IMR-90 (cell line): ENCODE measurements at regions not wholly inside any gene's neighbourhood (a gene's known extent, or its start where the extent isn't known, plus 50 kb on each side); places are given as distances from the start of the nearest gene placed in this dataset.

ENCODE experiments used
- ATAC-seq: fragments of 200-7000 bp; cut with Tn5 transposase; 2 replicates; pipeline ENCODE4 v1.9.1; 2020; ENCODE audit warnings: low read depth, mild to moderate bottlenecking, moderate library complexity
- BruUV-seq: library from RNA; stranded (reverse); fragments of 400-500 nt; replicated peaks from 2 replicates; lab custom pipeline; 2021; lab: Mats Ljungman, UMichigan
- CTCF ChIA-PET: fragments of 300-600 bp; formaldehyde crosslinking; extraction: SDS; loops from one replicate; lab custom pipeline; 2021; ENCODE audit warnings: antibody characterized with exemption; lab: Yijun Ruan, JAX
- POLR2A ChIA-PET: fragments of 300-600 bp; sonication (Branson Sonifier 250); formaldehyde crosslinking; loops from one replicate; lab custom pipeline; 2022; ENCODE audit warnings: antibody characterized with exemption; ENCODE audit not compliant: unreplicated experiment; lab: Charles Lee
- DNase-seq: peaks from one replicate; pipeline ENCODE4 v3.0.0; 2013
- H2AFZ ChIP-seq: replicated peaks from 2 replicates; pipeline ENCODE3; 2013; ENCODE audit warnings: low read length, mild to moderate bottlenecking; ENCODE audit not compliant: poor library complexity
- H2AK5ac ChIP-seq: 2 replicates; pipeline ENCODE4 v1.6.1; 2013; ENCODE audit warnings: low read depth, low read length, inconsistent platforms
- H2AK9ac ChIP-seq: replicated peaks from 2 replicates; pipeline ENCODE3; 2013; ENCODE audit warnings: mild to moderate bottlenecking, low read depth, low read length, moderate library complexity; ENCODE audit not compliant: poor library complexity
- H2BK120ac ChIP-seq: 2 replicates; pipeline ENCODE4 v1.6.1; 2013; ENCODE audit warnings: low read depth, low read length, inconsistent platforms
- H2BK15ac ChIP-seq: 3 replicates; pipeline ENCODE4 v1.6.1; 2013; ENCODE audit warnings: low read depth, low read length, inconsistent platforms
- H2BK20ac ChIP-seq: 2 replicates; pipeline ENCODE4 v1.6.1; 2013; ENCODE audit warnings: low read depth, mild to moderate bottlenecking, inconsistent platforms, low read length, moderate library complexity
- H2BK5ac ChIP-seq: 2 replicates; pipeline ENCODE4 v1.6.1; 2013; ENCODE audit warnings: mild to moderate bottlenecking, low read depth, low read length, inconsistent platforms; ENCODE audit not compliant: poor library complexity, severe bottlenecking
- H3K14ac ChIP-seq: replicated peaks from 2 replicates; pipeline ENCODE4 v1.6.1; 2013; ENCODE audit warnings: low read depth, low read length, inconsistent platforms
- H3K18ac ChIP-seq: 2 replicates; pipeline ENCODE4 v1.6.1; 2013; ENCODE audit warnings: low read depth, low read length, control low read depth
- H3K23ac ChIP-seq: 2 replicates; pipeline ENCODE4 v1.6.1; 2013; ENCODE audit warnings: low read depth, low read length, inconsistent platforms
- H3K27ac ChIP-seq: 2 replicates; pipeline ENCODE4 v1.5.1; 2013; ENCODE audit warnings: mild to moderate bottlenecking, control low read depth, low read length; ENCODE audit not compliant: insufficient read depth
- H3K27me3 ChIP-seq: 2 replicates; pipeline ENCODE4 v1.6.1; 2013; ENCODE audit warnings: low read length; ENCODE audit not compliant: control insufficient read depth, insufficient read depth
- H3K36me3 ChIP-seq: 2 replicates; pipeline ENCODE4 v1.6.1; 2013; ENCODE audit warnings: low read length, mixed read lengths; ENCODE audit not compliant: control insufficient read depth, insufficient read depth
- H3K4ac ChIP-seq: 2 replicates; pipeline ENCODE4 v1.6.1; 2013; ENCODE audit warnings: low read depth, low read length, inconsistent platforms
- H3K4me1 ChIP-seq: 2 replicates; pipeline ENCODE4 v1.6.1; 2013; ENCODE audit warnings: low read length, mixed read lengths; ENCODE audit not compliant: control insufficient read depth, insufficient read depth
- H3K4me2 ChIP-seq: 2 replicates; pipeline ENCODE4 v1.6.1; 2013; ENCODE audit warnings: low read depth, mild to moderate bottlenecking, control low read depth, low read length, moderate library complexity
- H3K4me3 ChIP-seq: 2 replicates; pipeline ENCODE4 v1.5.1; 2013; ENCODE audit warnings: low read depth, mild to moderate bottlenecking, control low read depth, low read length, moderate library complexity; ENCODE audit not compliant: insufficient read depth
- H3K56ac ChIP-seq: 2 replicates; pipeline ENCODE4 v1.6.1; 2013; ENCODE audit warnings: low read length, inconsistent platforms; ENCODE audit not compliant: insufficient read depth; ENCODE audit errors: extremely low read depth
- H3K79me1 ChIP-seq, 2 experiments: 2 replicates each; pipeline ENCODE4 v1.6.1; 2013; ENCODE audit warnings: low read length in 2 of 2, inconsistent platforms in 1 of 2, low read depth in 1 of 2
- H3K9ac ChIP-seq: 2 replicates; pipeline ENCODE4 v1.6.1; 2013; ENCODE audit warnings: low read depth, low read length, control low read depth
- H3K9me1 ChIP-seq: 2 replicates; pipeline ENCODE4 v1.6.1; 2013; ENCODE audit warnings: low read length, inconsistent platforms; ENCODE audit not compliant: insufficient read depth
- H3K9me3 ChIP-seq: 2 replicates; pipeline ENCODE4 v1.6.1; 2013; ENCODE audit warnings: low read length; ENCODE audit not compliant: control insufficient read depth, insufficient read depth
- H4K20me1 ChIP-seq: 2 replicates; pipeline ENCODE4 v1.6.1; 2013; ENCODE audit warnings: low read length, inconsistent platforms; ENCODE audit not compliant: insufficient read depth
- H4K5ac ChIP-seq: 2 replicates; pipeline ENCODE4 v1.6.1; 2013; ENCODE audit warnings: mild to moderate bottlenecking, low read depth, low read length, control low read depth
- H4K8ac ChIP-seq, 2 experiments: 2 replicates each; pipeline ENCODE4 v1.6.1; 2013; ENCODE audit warnings: low read depth in 2 of 2, low read length in 2 of 2, control low read depth in 1 of 2, inconsistent platforms in 1 of 2
- H4K91ac ChIP-seq: 2 replicates; pipeline ENCODE4 v1.6.1; 2013; ENCODE audit warnings: low read depth, low read length, inconsistent platforms; ENCODE audit not compliant: insufficient read depth
- BHLHE40 ChIP-seq: fragments of 150-350 bp; IDR thresholded peaks from 2 replicates; pipeline ENCODE4 v1.6.1; 2016; ENCODE audit warnings: mild to moderate bottlenecking, low read depth, low read length
- CHD1 ChIP-seq: IDR thresholded peaks from 2 replicates; pipeline ENCODE4 v1.6.1; 2012; ENCODE audit warnings: low read depth, low read length, improper control_type of control experiment
- CTCF ChIP-seq: conservative IDR thresholded peaks from 2 replicates; pipeline ENCODE4 v1.5.1; 2012; ENCODE audit warnings: mild to moderate bottlenecking, low read depth, low read length, improper control_type of control experiment
- ELK1 ChIP-seq: fragments of 150-350 bp; IDR thresholded peaks from 2 replicates; pipeline ENCODE4 v1.6.1; 2016; ENCODE audit warnings: low read depth, mild to moderate bottlenecking, low read length, moderate library complexity, borderline replicate concordance
- MAFK ChIP-seq: IDR thresholded peaks from 2 replicates; pipeline ENCODE4 v1.6.1; 2012; ENCODE audit warnings: low read depth, low read length, improper control_type of control experiment
- MAZ ChIP-seq: IDR thresholded peaks from 2 replicates; pipeline ENCODE4 v1.6.1; 2012; ENCODE audit warnings: low read depth, mild to moderate bottlenecking, low read length, improper control_type of control experiment, moderate library complexity, borderline replicate concordance
- NFE2L2 ChIP-seq: fragments of 150-350 bp; IDR thresholded peaks from 2 replicates; pipeline ENCODE4 v1.6.1; 2016; ENCODE audit warnings: low read depth, mild to moderate bottlenecking, low read length
- RAD21 ChIP-seq: IDR thresholded peaks from 2 replicates; pipeline ENCODE4 v1.6.1; 2012; ENCODE audit warnings: low read length, improper control_type of control experiment
- RCOR1 ChIP-seq: IDR thresholded peaks from 2 replicates; pipeline ENCODE4 v1.6.1; 2012; ENCODE audit warnings: mild to moderate bottlenecking, low read length, improper control_type of control experiment; ENCODE audit not compliant: insufficient replicate concordance
- SMC3 ChIP-seq: fragments of 150-350 bp; IDR thresholded peaks from 2 replicates; pipeline ENCODE4 v1.6.1; 2016; ENCODE audit warnings: low read depth, mild to moderate bottlenecking, antibody characterized with exemption, low read length, moderate library complexity
- WGBS, 2 experiments: methylation state at CpG; one replicate each; pipeline versions ENCODE4 v1.1.5 to v1.1.7; 2013; ENCODE audit warnings: missing lambda C conversion rate in 2 of 2; ENCODE audit not compliant: insufficient read length in 1 of 2; ENCODE audit errors: extremely low coverage in 2 of 2; 5-methylcytosine and 5-hydroxymethylcytosine counted together
- dilution Hi-C: fragments of 300-500 bp; cut with HindIII; formaldehyde crosslinking; loops from one replicate; pipeline ENCODE4 v1.14.3; 2018; ENCODE audit warnings: low sequenced_read_pairs; ENCODE audit not compliant: unreplicated experiment
- in situ Hi-C: fragments of 300-500 bp; cut with MboI; formaldehyde crosslinking; loops from 3 replicates; pipeline ENCODE4 v1.14.3; 2019; ENCODE audit warnings: low sequenced_read_pairs, inconsistent platforms, mixed read lengths
- intact Hi-C: fragments of 100-400 bp; cut with micrococcal nuclease; formaldehyde crosslinking; loops from 2 replicates; pipeline ENCODE4 v1.10.0; 2022

- H4K20me1 ChIP-seq, result no peaks in the 10 kb centered on the region
- H3K56ac ChIP-seq, result no peak overlapping the region
- no peak overlapping the region for H3K4me3 ChIP-seq
- no peak overlapping the region for H3K23ac ChIP-seq
- no peaks in the 10 kb centered on the region for H3K27me3 ChIP-seq
- BruUV-seq, result no TSS peak
- H3K4me2 ChIP-seq, result no peak overlapping the region
- ChIA-PET CTCF (no interaction called here), POLR2A (interaction anchor here (1.3 kb wide), 1 partner anchor 15 kb away, joined by 4 read pairs; no protein-coding TSS in a partner anchor)
- H3K27ac ChIP-seq, result no peak overlapping the region
- H2AFZ ChIP-seq, result no peak overlapping the region
- no peak overlapping the region for H2BK120ac ChIP-seq
- H3K9me3 ChIP-seq, result peaks cover 6% of the 10 kb centered on the region; the same call in 1 of the 2 replicates
- no peak overlapping the region for H2BK20ac ChIP-seq
- H2AK9ac ChIP-seq, result no peak overlapping the region
- no peak overlapping the region for H2BK15ac ChIP-seq
- H3K14ac ChIP-seq, result no peak overlapping the region
- H4K91ac ChIP-seq, result no peak overlapping the region
- no peak overlapping the region for H3K18ac ChIP-seq
- intact Hi-C loops, result loop anchor here (10.0 kb wide), 1 partner anchor 820 kb away; no protein-coding TSS in a partner anchor
- no peak overlapping the region for H2AK5ac ChIP-seq
- no peaks in the 10 kb centered on the region for H3K4me1 ChIP-seq
- WGBS, 2 experiments, result no CpG with 5 or more reads among the region's 2 CpGs
- in situ Hi-C loops, result no loop called here
- no peak overlapping the region for H2BK5ac ChIP-seq
- H3K36me3 ChIP-seq, result no peaks in the 10 kb centered on the region
- no peak overlapping the region for H3K4ac ChIP-seq
- no peak overlapping the region for H4K5ac ChIP-seq
- ATAC-seq (no peak), DNase-seq (no peak)
- no peaks in the 10 kb centered on the region for H3K9me1 ChIP-seq
- dilution Hi-C loops, result no loop called here
- H4K8ac ChIP-seq, result no peak overlapping the region
- no peak overlapping the region for H3K9ac ChIP-seq
- TF ChIP-seq NFE2L2, result no peak
- no peak for TF ChIP-seq RAD21
- no peak for TF ChIP-seq BHLHE40
- TF ChIP-seq SMC3, result no peak
- no peak for TF ChIP-seq ELK1
- no peak for TF ChIP-seq MAZ
- TF ChIP-seq CTCF, result no peak
- no peak for TF ChIP-seq RCOR1
- TF ChIP-seq CHD1, result no peak
- no peak for TF ChIP-seq MAFK
- no peaks in the 10 kb centered on the region for H3K79me1 ChIP-seq
Observed at GRCh38 chr18:1965016-1965415, 606.3 kb downstream of the METTL4 start.
